ENCODE measurements at regions not wholly inside any gene's neighbourhood (a gene's known extent, or its start where the extent isn't known, plus 50 kb on each side); places are given as distances from the start of the nearest gene placed in this dataset.
"Not testable (repeated sequence)": the region's sequence is repeated elsewhere in the genome, so short reads cannot be mapped to it uniquely, and the experiment has no call there.

DNA sequence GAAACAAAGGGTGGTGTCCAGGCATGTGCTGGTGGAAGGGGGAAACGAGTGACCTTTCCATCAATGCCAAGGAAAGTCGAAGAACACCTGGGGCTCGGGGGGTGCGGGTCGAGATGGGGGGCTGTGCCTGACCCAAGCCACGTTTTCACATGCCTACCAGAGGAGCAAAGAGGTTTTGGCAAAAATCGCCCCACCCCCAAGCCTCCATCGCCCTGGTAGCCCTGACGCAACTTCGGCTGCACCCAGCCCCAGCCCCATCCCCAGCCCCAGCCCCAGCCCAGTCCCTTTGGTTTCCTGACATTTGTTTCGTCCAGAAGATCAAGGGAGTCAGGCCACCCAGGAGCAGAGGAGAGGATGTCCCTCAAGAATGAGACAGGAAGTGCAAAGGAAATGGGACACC lies 133.8 kb upstream of the ANKRD20A1 start:
- H2AK5ac ChIP-seq (ENCODE audit: low read depth, low read length); H3K23ac ChIP-seq (ENCODE audit: low read depth, low read length); H2BK15ac ChIP-seq (ENCODE audit: low read depth, low read length); H3K9me3 ChIP-seq (ENCODE audit: control insufficient read depth, insufficient read depth, low read length); BruUV-seq (replicated peaks); H4K8ac ChIP-seq (ENCODE audit: low read depth in 2 of 2, low read length in 2 of 2); in situ Hi-C loops (cut with MboI; ENCODE audit: low sequenced_read_pairs); H3K56ac ChIP-seq (ENCODE audit: extremely low read depth, insufficient read depth, low read length); H2AFZ ChIP-seq (replicated peaks; ENCODE audit: low read length, poor library complexity); H3K9ac ChIP-seq (ENCODE audit: low read depth, low read length); H2BK20ac ChIP-seq (ENCODE audit: low read depth, low read length); H3K14ac ChIP-seq (replicated peaks; ENCODE audit: low read depth, low read length); H3K4me1 ChIP-seq (ENCODE audit: control insufficient read depth, insufficient read depth, low read length); H3K9me1 ChIP-seq (ENCODE audit: insufficient read depth, low read length); dilution Hi-C loops (cut with HindIII; ENCODE audit: low sequenced_read_pairs, unreplicated experiment); H2AK9ac ChIP-seq (replicated peaks; ENCODE audit: low read depth, low read length, poor library complexity); H3K36me3 ChIP-seq (ENCODE audit: control insufficient read depth, insufficient read depth, low read length); H2BK120ac ChIP-seq (ENCODE audit: low read depth, low read length); H3K18ac ChIP-seq (ENCODE audit: low read depth, low read length); H4K20me1 ChIP-seq (ENCODE audit: insufficient read depth, low read length); DNase-seq; H4K5ac ChIP-seq (ENCODE audit: low read depth, low read length); H3K4ac ChIP-seq (ENCODE audit: low read depth, low read length); H2BK5ac ChIP-seq (ENCODE audit: low read depth, low read length, poor library complexity, severe bottlenecking); H4K91ac ChIP-seq (ENCODE audit: insufficient read depth, low read depth, low read length); H3K27me3 ChIP-seq (ENCODE audit: control insufficient read depth, insufficient read depth, low read length); H3K27ac ChIP-seq (ENCODE audit: insufficient read depth, low read length); POLR2A ChIA-PET (ENCODE audit: unreplicated experiment); intact Hi-C loops (cut with micrococcal nuclease); H3K4me2 ChIP-seq (ENCODE audit: low read depth, low read length); CTCF ChIA-PET; H3K4me3 ChIP-seq (ENCODE audit: insufficient read depth, low read depth, low read length); H3K79me1 ChIP-seq (ENCODE audit: low read depth in 1 of 2, low read length in 2 of 2); ATAC-seq (ENCODE audit: low read depth): not testable (repeated sequence)
- WGBS, 2 experiments (ENCODE audit: extremely low coverage in 2 of 2, insufficient read length in 1 of 2), result no CpG with 5 or more reads among the region's 11 CpGs

DNA sequence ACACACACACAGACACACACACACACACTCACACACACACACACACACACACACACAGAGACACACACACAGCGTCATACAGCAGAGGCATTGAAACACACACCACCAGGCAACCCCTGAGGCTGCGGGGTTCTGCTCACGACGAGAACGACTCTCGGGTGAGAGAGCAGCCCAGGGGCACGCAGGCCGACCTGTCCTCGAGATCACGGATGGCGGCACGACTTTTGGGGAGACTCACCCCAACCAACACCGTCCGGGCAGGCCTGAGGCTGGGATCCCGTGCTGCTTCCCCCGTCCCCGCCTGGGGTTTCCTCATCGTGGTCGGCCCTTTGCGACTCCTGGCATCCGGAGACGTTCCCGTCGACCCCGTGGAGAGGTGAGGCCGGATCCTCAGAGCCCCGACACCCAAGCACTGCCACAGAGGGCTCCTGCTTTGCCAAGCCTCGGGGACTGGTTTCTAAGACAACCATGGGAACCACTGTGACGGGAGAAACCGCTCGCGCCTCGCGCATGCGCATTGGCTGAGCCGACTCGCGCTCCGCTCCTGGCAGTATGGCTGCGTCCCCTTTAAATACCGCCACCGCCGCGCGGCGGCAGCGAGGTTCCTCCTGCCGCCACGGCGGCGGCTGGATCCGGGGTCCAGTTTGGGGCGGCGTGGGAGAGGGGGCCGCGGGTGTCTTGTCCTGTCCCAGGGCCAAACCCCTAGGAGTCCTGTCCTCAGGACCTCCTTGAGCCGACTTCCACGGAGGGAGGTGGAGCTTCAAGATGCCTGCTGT lies 132.3 kb upstream of the ANKRD20A1 start:
- H3K18ac ChIP-seq (ENCODE audit: low read depth, low read length); dilution Hi-C loops (cut with HindIII; ENCODE audit: low sequenced_read_pairs, unreplicated experiment); H2AFZ ChIP-seq (replicated peaks; ENCODE audit: low read length, poor library complexity); H3K23ac ChIP-seq (ENCODE audit: low read depth, low read length); H3K27me3 ChIP-seq (ENCODE audit: control insufficient read depth, insufficient read depth, low read length); H3K14ac ChIP-seq (replicated peaks; ENCODE audit: low read depth, low read length); H2BK120ac ChIP-seq (ENCODE audit: low read depth, low read length); H2AK9ac ChIP-seq (replicated peaks; ENCODE audit: low read depth, low read length, poor library complexity); H4K91ac ChIP-seq (ENCODE audit: insufficient read depth, low read depth, low read length); H2BK5ac ChIP-seq (ENCODE audit: low read depth, low read length, poor library complexity, severe bottlenecking); H3K56ac ChIP-seq (ENCODE audit: extremely low read depth, insufficient read depth, low read length); H3K4me3 ChIP-seq (ENCODE audit: insufficient read depth, low read depth, low read length); H3K4me1 ChIP-seq (ENCODE audit: control insufficient read depth, insufficient read depth, low read length); H4K8ac ChIP-seq (ENCODE audit: low read depth in 2 of 2, low read length in 2 of 2); BruUV-seq (replicated peaks); CTCF ChIA-PET; H3K27ac ChIP-seq (ENCODE audit: insufficient read depth, low read length); H3K4ac ChIP-seq (ENCODE audit: low read depth, low read length); intact Hi-C loops (cut with micrococcal nuclease); H2AK5ac ChIP-seq (ENCODE audit: low read depth, low read length); H3K9me1 ChIP-seq (ENCODE audit: insufficient read depth, low read length); H3K4me2 ChIP-seq (ENCODE audit: low read depth, low read length); H4K5ac ChIP-seq (ENCODE audit: low read depth, low read length); H3K9ac ChIP-seq (ENCODE audit: low read depth, low read length); in situ Hi-C loops (cut with MboI; ENCODE audit: low sequenced_read_pairs); H3K36me3 ChIP-seq (ENCODE audit: control insufficient read depth, insufficient read depth, low read length); DNase-seq; H3K9me3 ChIP-seq (ENCODE audit: control insufficient read depth, insufficient read depth, low read length); H2BK20ac ChIP-seq (ENCODE audit: low read depth, low read length); H2BK15ac ChIP-seq (ENCODE audit: low read depth, low read length); H3K79me1 ChIP-seq (ENCODE audit: low read depth in 1 of 2, low read length in 2 of 2); H4K20me1 ChIP-seq (ENCODE audit: insufficient read depth, low read length); POLR2A ChIA-PET (ENCODE audit: unreplicated experiment): not testable (repeated sequence)
- WGBS, 2 experiments (ENCODE audit: extremely low coverage in 2 of 2, insufficient read length in 1 of 2), result no CpG with 5 or more reads among the region's 58 CpGs
- ATAC-seq (ENCODE audit: low read depth), result peak; percentile 57; the same call in 1 of the 2 replicates

Data from IMR-90 (cell line).